Sciatic nerve (tissue), 2 donors: ENCODE measurements at regions not wholly inside any gene's neighbourhood (a gene's known extent, or its start where the extent isn't known, plus 50 kb on each side); places are given as distances from the start of the nearest gene placed in this dataset.
"Not testable (repeated sequence)": the region's sequence is repeated elsewhere in the genome, so short reads cannot be mapped to it uniquely, and the experiment has no call there.

ENCODE experiments used
- ATAC-seq: fragments of 200-7000 bp; cut with Tn5 transposase; one replicate; pipeline ENCODE4 v1.9.1; 2020; ENCODE audit warnings: mild to moderate bottlenecking, moderate library complexity
- DNase-seq: peaks from one replicate; pipeline ENCODE4 v3.0.0-alpha.2; 2020; ENCODE audit warnings: low spot score
- intact Hi-C: fragments of 100-400 bp; cut with DNase I; formaldehyde crosslinking; loops from one replicate; pipeline ENCODE4 v1.14.2; 2022
- donor health status: DM: no; HTN: no; CAD: no.
- donor health status: DM: no; HTN: no; CAD: no.

GRCh38 chr20:48153103-48153502 lies 367.8 kb upstream of the SULF2 start:
- intact Hi-C loops: no loop called here
- ATAC-seq (no peak), DNase-seq (no peak)

GRCh38 chr20:48150568-48150967 lies 365.3 kb upstream of the SULF2 start:
- intact Hi-C loops: no loop called here
- DNase-seq (no peak), ATAC-seq (no peak)

GRCh38 chr20:48149902-48150301 lies 364.6 kb upstream of the SULF2 start:
- intact Hi-C loops: no loop called here
- ATAC-seq: no peak
- no peak for DNase-seq

- intact Hi-C loops: no loop called here
- ATAC-seq: no peak
Observed at GRCh38 chr20:48148916-48149672, 363.8 kb upstream of the SULF2 start.

GRCh38 chr20:48148020-48148419 lies 362.7 kb upstream of the SULF2 start:
- ATAC-seq (no peak), DNase-seq (no peak)
- intact Hi-C loops: no loop called here

More at GRCh38 chr20:48148916-48149672, 363.8 kb upstream of the SULF2 start:
- DNase-seq: no peak

- intact Hi-C loops: no loop called here
- DNase-seq (no peak), ATAC-seq (no peak)
Observed at GRCh38 chr20:48147311-48147710, 362.0 kb upstream of the SULF2 start.

GRCh38 chr20:48146877-48147276 lies 361.6 kb upstream of the SULF2 start:
- DNase-seq: no peak
- intact Hi-C loops: no loop called here
- no peak for ATAC-seq

- ATAC-seq (no peak), DNase-seq (no peak)
- intact Hi-C loops: no loop called here
Observed at GRCh38 chr20:48146308-48146707, 361.0 kb upstream of the SULF2 start.

- intact Hi-C loops: no loop called here
- ATAC-seq (no peak), DNase-seq (no peak)
Observed at GRCh38 chr20:48143435-48144081, 358.3 kb upstream of the SULF2 start.

- DNase-seq (no peak), ATAC-seq (no peak)
- intact Hi-C loops: no loop called here
Observed at GRCh38 chr20:48142516-48142773, 357.2 kb upstream of the SULF2 start.

GRCh38 chr20:48141660-48142515 lies 356.6 kb upstream of the SULF2 start:
- no peak for DNase-seq
- intact Hi-C loops: no loop called here
- ATAC-seq: no peak

GRCh38 chr20:48139262-48140041 lies 354.2 kb upstream of the SULF2 start:
- ATAC-seq (no peak), DNase-seq (no peak)
- intact Hi-C loops: no loop called here

GRCh38 chr20:48132834-48133233 lies 347.6 kb upstream of the SULF2 start:
- ATAC-seq (no peak), DNase-seq (no peak)
- intact Hi-C loops: no loop called here

GRCh38 chr20:48131581-48131980 lies 346.3 kb upstream of the SULF2 start:
- ATAC-seq (no peak), DNase-seq (no peak)
- intact Hi-C loops: no loop called here

- peak; percentile 81 for ATAC-seq
- intact Hi-C loops: no loop called here
- DNase-seq: no peak
Observed at GRCh38 chr20:48129345-48129942, 344.2 kb upstream of the SULF2 start.

- intact Hi-C loops: no loop called here
- DNase-seq (no peak), ATAC-seq (no peak)
Observed at GRCh38 chr20:48128436-48128835, 343.2 kb upstream of the SULF2 start.

- not testable (repeated sequence) for DNase-seq
Observed at GRCh38 chr20:48127964-48128363, 342.7 kb upstream of the SULF2 start.

GRCh38 chr20:48127133-48127532 lies 341.9 kb upstream of the SULF2 start:
- intact Hi-C loops: loop anchor here (2.0 kb wide), 1 partner anchor 62 kb away; no protein-coding TSS in a partner anchor
- not testable (repeated sequence) for ATAC-seq, DNase-seq

More at GRCh38 chr20:48127964-48128363, 342.7 kb upstream of the SULF2 start:
- ATAC-seq: not testable (repeated sequence)
- intact Hi-C loops: loop anchor here (2.0 kb wide), 1 partner anchor 61 kb away; no protein-coding TSS in a partner anchor
